Left colon (tissue), 2 donors: ENCODE measurements at regions not wholly inside any gene's neighbourhood (a gene's known extent, or its start where the extent isn't known, plus 50 kb on each side); places are given as distances from the start of the nearest gene placed in this dataset.
"Not testable (repeated sequence)": the region's sequence is repeated elsewhere in the genome, so short reads cannot be mapped to it uniquely, and the experiment has no call there.

Experiments used
- ATAC-seq: fragments of 200-7000 bp; cut with Tn5 transposase; one replicate; pipeline ENCODE4 v1.9.1; 2020; ENCODE audit warnings: mild to moderate bottlenecking, moderate library complexity
- DNase-seq, 2 donors: peaks; one replicate each; pipeline ENCODE4 v3.0.0-alpha.2; 2020
- intact Hi-C, 2 donors: fragments of 100-400 bp; cut with DNase I in 1 of 2; cut with micrococcal nuclease in 1 of 2; formaldehyde crosslinking; loops; one replicate each; pipeline versions ENCODE4 v1.11.2 to v1.14.0; 2022; cut with DNase I, micrococcal nuclease
- donor health status: DM: no; HTN: no; CAD: no.
- donor health status: DM: yes; HTN: yes; CAD: no.

GRCh38 chr15:60128710-60129109 lies 124.6 kb downstream of the FOXB1 start:
- intact Hi-C loops: no loop called here
- ATAC-seq (no peak), DNase-seq (no peak)

GRCh38 chr15:60130398-60130797 lies 126.3 kb downstream of the FOXB1 start:
- intact Hi-C loops: no loop called here
- DNase-seq (no peak), ATAC-seq (no peak)

DNA sequence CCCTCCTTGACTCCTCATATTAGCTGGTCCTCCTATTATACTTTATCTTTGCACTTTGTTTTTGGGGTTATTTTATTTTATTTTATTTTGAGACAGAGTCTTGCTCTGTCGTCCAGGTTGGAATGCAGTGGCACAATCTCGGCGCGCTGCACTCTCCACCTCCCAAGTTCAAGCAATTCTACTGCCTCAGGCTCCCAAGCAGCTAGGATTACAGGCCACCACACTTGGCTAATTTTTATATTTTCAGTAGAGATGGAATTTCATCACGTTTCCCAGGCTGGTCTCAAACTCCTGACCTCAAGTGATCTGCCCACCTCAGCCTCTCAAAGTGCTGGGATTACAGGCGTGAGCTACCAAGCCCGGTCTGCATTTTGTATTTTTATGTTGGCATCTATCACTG lies 126.7 kb downstream of the FOXB1 start:
- no peak for DNase-seq
- intact Hi-C loops: no loop called here
- ATAC-seq: no peak

DNA sequence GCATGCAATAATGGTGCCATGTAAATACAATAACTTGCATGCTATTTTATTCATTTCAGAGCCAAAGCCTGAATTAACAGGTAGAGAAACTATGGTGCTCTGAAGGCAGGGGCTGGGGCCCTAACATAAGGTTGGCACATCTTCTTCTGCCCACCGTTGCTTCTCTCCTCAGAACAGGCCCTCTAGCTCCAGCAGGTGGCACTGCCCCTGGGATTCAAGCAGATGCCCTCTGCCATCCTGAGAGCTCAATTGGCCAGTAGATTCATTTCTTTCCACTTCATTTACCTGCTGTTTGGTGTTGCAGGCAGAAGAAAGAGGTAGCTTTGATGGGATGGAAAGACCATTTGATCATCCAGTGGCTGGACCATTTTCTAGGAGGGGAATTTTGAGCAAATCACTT lies 130.5 kb downstream of the FOXB1 start:
- ATAC-seq: no peak
- intact Hi-C loops: no loop called here
- DNase-seq: peak in 1 of 2 donors; percentile 6

DNA sequence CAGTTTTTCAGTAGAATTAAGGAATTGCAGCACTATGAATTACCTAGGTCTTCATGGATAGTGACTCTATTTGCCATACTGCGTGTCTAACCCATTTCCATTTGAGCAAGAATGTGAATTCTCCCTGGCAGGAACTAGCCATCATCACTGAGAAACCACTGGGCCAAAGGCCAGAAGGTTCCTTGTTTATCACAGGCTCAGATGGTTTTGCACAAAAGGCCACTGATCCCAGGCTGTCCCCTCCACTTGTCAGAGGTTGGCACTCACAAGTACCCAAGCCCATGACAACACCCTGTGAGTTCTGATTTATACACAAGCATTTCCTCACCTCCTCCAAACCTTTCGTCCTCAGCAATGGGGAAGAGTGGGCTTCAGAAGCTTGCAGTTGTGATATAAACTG lies 131.8 kb downstream of the FOXB1 start:
- ATAC-seq (no peak), DNase-seq (no peak)
- intact Hi-C loops: no loop called here

GRCh38 chr15:60137711-60138396 lies 133.7 kb downstream of the FOXB1 start:
- no peak for DNase-seq
- intact Hi-C loops: no loop called here
- ATAC-seq: no peak

- intact Hi-C loops: no loop called here
- DNase-seq (no peak), ATAC-seq (no peak)
Observed at GRCh38 chr15:60138397-60138968, 134.4 kb downstream of the FOXB1 start.

DNA sequence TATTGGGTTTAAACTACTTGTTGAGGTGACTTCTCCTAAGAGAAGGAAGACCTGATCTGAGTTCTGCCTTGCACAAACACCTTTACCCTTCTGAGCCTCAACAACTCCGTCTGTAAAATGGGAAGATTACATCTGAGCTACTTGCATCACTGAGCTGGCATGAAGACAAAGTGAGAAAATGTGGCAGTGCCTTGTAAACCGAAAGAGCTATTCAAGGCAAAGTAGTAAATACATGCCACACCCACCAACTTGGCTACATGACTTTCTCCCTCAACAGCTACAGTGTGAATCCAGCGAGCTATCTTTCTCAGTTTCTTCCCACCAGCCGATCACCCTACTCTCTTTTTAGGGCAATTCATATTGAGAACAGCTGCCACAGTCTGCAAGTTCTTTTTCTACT lies 148.3 kb downstream of the FOXB1 start:
- intact Hi-C loops: no loop called here
- ATAC-seq: no peak
- no peak for DNase-seq

DNA sequence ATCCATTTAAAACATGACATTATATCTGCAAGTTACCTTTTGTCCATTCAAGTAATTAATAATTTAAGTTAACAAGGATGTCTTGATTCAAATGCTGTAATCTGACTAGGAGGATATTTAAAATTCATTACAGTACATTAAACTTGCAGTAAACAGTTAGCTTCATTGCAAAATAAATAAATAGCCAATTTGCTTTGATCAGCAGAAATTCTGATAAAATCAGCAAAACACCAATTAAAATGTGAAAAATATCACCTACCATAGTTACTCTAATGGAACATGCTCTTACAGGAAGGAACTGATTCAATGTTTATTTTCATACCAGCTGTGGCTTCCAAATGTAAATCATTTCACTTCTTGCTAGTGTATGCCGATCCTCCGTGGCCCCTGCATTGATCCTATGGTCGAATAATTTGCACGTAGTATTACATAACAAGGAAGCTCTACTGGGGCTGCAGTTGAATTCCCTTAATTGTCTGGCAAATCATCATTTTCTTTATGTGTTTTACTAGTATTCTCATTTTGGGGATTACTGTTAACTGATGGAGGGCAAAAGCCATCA lies 150.7 kb downstream of the FOXB1 start:
- ATAC-seq (no peak), DNase-seq (no peak)
- intact Hi-C loops: no loop called here

DNA sequence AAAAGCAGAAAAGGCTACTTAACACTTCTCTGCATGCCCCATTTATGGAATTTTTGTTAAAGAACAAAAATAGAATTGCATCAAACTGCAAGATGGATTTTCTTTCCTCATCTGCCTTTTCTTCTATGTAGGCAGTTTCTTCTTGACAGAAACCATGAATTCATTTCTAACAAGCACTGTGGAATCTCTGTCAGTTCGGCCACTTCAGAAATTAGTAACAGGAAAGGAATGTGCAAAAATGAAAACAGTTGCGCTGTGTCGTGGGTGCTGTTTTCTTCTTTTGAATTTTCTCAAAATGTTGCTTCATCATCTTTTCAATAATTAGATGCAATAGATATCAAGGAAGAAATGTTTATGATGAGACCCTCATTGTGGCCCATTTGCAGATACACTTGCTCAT lies 151.6 kb downstream of the FOXB1 start:
- no peak for ATAC-seq
- intact Hi-C loops: no loop called here
- DNase-seq: no peak

DNA sequence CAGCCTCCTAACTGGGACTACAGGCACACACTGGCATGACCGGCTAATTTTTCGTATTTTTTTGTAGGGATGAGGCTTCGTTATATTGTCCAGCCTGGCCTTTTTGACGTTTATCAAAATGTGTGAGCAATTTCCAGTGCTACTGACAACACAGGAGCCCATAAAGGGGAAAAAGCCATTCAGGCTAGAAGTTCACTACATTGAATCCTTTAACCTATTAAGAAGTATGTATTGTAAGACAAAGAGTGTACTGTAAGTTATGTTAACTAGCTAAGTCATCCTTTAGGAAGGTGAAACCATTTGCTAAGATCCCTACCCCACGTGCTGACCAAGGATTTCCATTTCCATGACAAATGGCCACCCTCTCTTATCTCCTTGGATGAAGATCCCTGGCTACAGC lies 156.8 kb downstream of the FOXB1 start:
- intact Hi-C loops: no loop called here
- DNase-seq: no peak
- no peak for ATAC-seq

DNA sequence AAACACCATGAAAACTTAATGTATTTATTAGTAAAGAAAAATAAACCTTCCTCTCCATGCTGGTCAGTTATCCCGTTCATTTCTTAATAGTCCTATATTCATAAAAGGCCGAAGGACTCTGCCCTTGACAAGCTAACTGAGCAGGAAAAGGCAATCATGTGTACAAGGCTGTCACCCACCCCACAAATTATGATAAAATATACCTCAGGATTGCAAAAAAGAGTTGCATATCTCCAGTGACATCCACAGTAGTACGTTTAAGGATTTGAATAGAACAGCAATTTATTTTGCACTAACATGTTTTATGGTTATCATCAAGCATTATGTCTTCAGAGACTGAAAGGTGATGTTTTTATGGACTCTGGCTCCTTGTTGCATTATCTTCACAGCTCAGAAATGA lies 157.6 kb downstream of the FOXB1 start:
- DNase-seq (no peak), ATAC-seq (no peak)
- intact Hi-C loops: no loop called here

GRCh38 chr15:60162251-60162967 lies 158.3 kb downstream of the FOXB1 start:
- ATAC-seq: no peak
- intact Hi-C loops: no loop called here
- no peak for DNase-seq

- DNase-seq: no peak
- ATAC-seq: no peak
- intact Hi-C loops: no loop called here
Observed at GRCh38 chr15:60162968-60163355, 158.9 kb downstream of the FOXB1 start.

GRCh38 chr15:60165111-60165510 lies 161.0 kb downstream of the FOXB1 start:
- intact Hi-C loops: no loop called here
- ATAC-seq: no peak
- DNase-seq: no peak

DNA sequence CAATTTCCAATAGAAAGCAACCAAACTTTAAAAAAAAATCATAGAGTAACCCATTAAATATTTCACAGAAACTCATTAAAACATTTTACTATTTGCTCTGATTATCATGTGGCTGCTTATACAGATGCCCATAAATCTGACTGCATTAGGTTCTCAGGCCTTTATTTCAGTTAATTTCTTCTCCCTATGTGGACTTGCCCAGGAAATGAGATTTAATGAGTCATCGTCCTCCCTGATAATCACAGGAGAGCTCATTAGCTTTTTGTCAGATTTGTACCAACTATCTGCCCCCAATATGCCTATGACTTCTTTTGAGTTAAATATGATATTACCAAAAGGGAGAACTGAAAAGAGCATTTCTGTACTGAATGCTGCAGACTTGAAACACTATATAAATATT lies 168.0 kb downstream of the FOXB1 start:
- DNase-seq: no peak
- ATAC-seq: no peak
- intact Hi-C loops: no loop called here

DNA sequence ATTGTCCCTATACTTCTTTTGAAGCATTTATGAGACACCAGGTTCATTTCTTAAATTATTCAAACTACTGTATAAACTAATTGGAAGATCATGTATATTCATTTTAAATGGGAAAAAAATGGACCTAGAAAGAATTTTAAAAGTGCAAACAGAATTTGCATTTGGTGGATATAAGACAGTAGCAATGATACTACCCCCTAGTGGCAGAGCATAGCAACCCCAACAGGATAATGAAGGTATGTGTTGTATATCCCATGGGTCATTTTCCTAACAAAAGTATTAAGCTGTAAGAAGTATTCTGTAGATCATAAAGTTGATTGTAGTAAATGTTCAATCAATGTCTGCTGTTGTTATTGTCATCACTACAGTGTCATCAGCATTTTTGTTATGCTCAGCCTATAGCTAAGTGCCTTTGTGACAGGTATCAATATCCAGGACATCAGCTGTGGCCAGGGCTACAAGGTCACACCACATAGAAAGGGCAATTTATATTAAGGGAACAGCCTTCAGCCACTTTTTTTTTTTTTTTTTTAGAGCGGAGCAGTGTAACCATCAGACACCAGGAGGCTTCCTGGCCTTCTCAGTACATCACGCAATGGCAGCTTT lies 175.8 kb downstream of the FOXB1 start:
- DNase-seq (peak in 1 of 2 donors; percentile 8), ATAC-seq (peak; percentile 58)
- intact Hi-C loops: no loop called here

GRCh38 chr15:60181957-60182356 lies 177.8 kb downstream of the FOXB1 start:
- DNase-seq, intact Hi-C loops, ATAC-seq: not testable (repeated sequence)

DNA sequence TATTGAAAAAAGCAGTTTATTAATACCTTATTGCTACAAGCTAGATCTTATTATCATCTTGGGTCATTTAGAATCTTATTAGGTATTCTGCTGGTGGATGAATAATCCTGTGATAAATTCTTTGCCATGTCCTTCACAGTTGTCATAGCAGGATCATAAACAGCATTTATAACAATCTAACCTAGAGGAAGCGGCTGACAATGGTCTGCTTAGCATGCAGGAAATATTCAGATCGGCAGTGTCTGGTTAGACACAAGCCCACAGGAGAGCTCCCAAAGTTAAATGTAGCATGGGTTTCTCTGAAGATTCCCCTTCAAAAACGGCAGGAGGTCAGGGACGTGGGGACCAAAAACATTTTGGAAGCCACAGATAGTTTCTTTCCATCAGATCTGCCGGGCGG lies 179.3 kb downstream of the FOXB1 start:
- intact Hi-C loops: no loop called here
- no peak for ATAC-seq
- no peak for DNase-seq

GRCh38 chr15:60184579-60184978 lies 180.5 kb downstream of the FOXB1 start:
- no peak for ATAC-seq
- DNase-seq: no peak
- intact Hi-C loops: no loop called here
